ENCODE measurements at regions not wholly inside any gene's neighbourhood (a gene's known extent, or its start where the extent isn't known, plus 50 kb on each side); places are given as distances from the start of the nearest gene placed in this dataset.
"Not testable (repeated sequence)": the region's sequence is repeated elsewhere in the genome, so short reads cannot be mapped to it uniquely, and the experiment has no call there.

- no peak for TF ChIP-seq POLR2A (IDR thresholded peaks at IDR 0.05)
- TF ChIP-seq, protein P1, sequence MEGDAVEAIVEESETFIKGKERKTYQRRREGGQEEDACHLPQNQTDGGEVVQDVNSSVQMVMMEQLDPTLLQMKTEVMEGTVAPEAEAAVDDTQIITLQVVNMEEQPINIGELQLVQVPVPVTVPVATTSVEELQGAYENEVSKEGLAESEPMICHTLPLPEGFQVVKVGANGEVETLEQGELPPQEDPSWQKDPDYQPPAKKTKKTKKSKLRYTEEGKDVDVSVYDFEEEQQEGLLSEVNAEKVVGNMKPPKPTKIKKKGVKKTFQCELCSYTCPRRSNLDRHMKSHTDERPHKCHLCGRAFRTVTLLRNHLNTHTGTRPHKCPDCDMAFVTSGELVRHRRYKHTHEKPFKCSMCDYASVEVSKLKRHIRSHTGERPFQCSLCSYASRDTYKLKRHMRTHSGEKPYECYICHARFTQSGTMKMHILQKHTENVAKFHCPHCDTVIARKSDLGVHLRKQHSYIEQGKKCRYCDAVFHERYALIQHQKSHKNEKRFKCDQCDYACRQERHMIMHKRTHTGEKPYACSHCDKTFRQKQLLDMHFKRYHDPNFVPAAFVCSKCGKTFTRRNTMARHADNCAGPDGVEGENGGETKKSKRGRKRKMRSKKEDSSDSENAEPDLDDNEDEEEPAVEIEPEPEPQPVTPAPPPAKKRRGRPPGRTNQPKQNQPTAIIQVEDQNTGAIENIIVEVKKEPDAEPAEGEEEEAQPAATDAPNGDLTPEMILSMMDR (IDR thresholded peaks at IDR 0.05), result no peak
- H3K4me1 ChIP-seq, result no peaks in the 10 kb centered on the region
- H3K27me3 ChIP-seq, result no peaks in the 10 kb centered on the region
- DNase-seq, result no peak
- H3K36me3 ChIP-seq (replicated peaks in 1 of 2; ENCODE audit: insufficient read depth in 1 of 2, low read depth in 2 of 2), result no peaks in the 10 kb centered on the region
- no peak overlapping the region for H3K4me3 ChIP-seq
- H3K9me3 ChIP-seq, result no peaks in the 10 kb centered on the region
- no peak overlapping the region for H3K27ac ChIP-seq
- no peak for ATAC-seq
- intact Hi-C loops (cut with DNase I), result no loop called here
- 86 to 87% methylated on average over 3 of the region's 3 CpGs for WGBS, 2 donors
Measured at GRCh38 chr4:106801386-106801785, 234.7 kb downstream of the DKK2 start.

DNA sequence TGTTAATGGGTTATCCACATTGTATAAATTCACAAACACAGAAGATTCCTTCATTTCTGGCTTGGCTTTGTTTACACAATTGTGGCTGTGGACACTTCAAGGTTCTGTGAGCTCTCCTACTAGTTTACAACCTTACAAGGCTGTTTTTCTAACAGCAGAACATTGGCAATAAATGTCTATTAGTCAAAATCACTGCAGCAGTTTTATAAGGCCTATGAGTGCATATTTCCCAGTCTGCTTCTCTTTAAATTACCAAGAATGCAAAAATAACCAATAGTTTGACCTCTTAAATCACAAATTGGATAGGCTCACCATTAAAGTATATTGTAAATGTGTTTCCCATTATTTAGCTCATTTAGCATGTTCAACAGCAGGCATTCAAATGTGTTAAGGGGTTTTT lies 239.2 kb downstream of the DKK2 start:
- ATAC-seq (no peak), DNase-seq (no peak)
- H3K4me1 ChIP-seq, result no peaks in the 10 kb centered on the region
- intact Hi-C loops (cut with DNase I), result no loop called here
- no peaks in the 10 kb centered on the region for H3K9me3 ChIP-seq
- no peaks in the 10 kb centered on the region for H3K27me3 ChIP-seq
- no peak overlapping the region for H3K27ac ChIP-seq
- H3K4me3 ChIP-seq, result no peak overlapping the region
- H3K36me3 ChIP-seq (replicated peaks in 1 of 2; ENCODE audit: insufficient read depth in 1 of 2, low read depth in 2 of 2), result no peaks in the 10 kb centered on the region
- TF ChIP-seq, protein P1 (IDR thresholded peaks at IDR 0.05), result no peak
- TF ChIP-seq POLR2A (IDR thresholded peaks at IDR 0.05), result no peak

DNA sequence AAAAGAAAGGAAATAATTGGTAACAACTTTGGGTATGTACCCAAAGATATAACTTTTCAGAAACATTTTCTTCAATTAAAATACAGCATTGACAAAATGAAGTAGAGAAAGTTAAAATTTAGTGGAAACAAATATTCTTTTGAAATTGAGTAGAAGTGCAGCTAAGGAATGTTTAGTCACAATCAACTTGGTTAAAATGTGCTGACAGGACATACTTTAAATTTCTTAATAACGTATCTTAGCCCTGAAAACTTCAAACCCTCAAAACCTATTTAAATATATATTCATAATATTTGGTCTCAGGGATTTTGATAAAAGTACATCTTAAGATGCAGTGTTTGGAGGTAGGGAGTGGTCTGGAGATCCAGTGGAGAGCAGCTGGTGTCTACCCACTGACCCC lies 240.8 kb downstream of the DKK2 start:
- Histone ChIP-seq H3K27me3 (no peaks in the 10 kb centered on the region), H3K36me3 (replicated peaks in 1 of 2; ENCODE audit: insufficient read depth in 1 of 2, low read depth in 2 of 2) (no peaks in the 10 kb centered on the region), H3K4me3 (no peak overlapping the region), H3K4me1 (no peaks in the 10 kb centered on the region), H3K9me3 (no peaks in the 10 kb centered on the region), H3K27ac (no peak overlapping the region)
- no peak for ATAC-seq
- DNase-seq, result no peak
- WGBS, 2 donors, result 34 to 46% methylated on average over 1 of the region's 1 CpG
- no peak for TF ChIP-seq POLR2A (IDR thresholded peaks at IDR 0.05)
- TF ChIP-seq, protein P1 (IDR thresholded peaks at IDR 0.05), result no peak
- intact Hi-C loops (cut with DNase I), result no loop called here

DNA sequence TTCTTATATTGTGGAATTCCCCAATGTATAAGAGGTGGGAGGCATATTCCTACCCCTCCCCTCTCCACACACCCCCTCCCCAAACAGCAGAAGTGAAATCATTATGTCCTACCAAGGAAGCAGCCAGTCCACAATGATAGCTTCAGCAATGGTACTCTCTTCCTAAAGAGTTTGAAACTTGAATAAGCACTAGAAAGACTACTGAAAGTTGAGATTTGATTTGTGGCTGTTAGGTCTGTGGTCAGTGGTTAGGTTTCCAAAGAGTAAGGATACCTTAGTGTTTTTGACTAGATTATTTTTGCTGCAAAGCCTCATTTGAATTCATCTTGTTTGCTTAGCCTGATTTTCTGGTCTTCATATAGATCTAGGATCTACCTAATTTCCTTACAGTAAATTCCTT lies 242.2 kb downstream of the DKK2 start:
- Histone ChIP-seq H3K36me3 (replicated peaks in 1 of 2; ENCODE audit: insufficient read depth in 1 of 2, low read depth in 2 of 2) (no peaks in the 10 kb centered on the region), H3K9me3 (no peaks in the 10 kb centered on the region), H3K4me1 (no peaks in the 10 kb centered on the region), H3K27ac (no peak overlapping the region), H3K27me3 (no peaks in the 10 kb centered on the region), H3K4me3 (no peak overlapping the region)
- ATAC-seq (no peak), DNase-seq (no peak)
- intact Hi-C loops (cut with DNase I), result no loop called here
- TF ChIP-seq, protein P1 (IDR thresholded peaks at IDR 0.05), result no peak
- no peak for TF ChIP-seq POLR2A (IDR thresholded peaks at IDR 0.05)

- no peak overlapping the region for H3K4me3 ChIP-seq
Measured at GRCh38 chr4:106775636-106776035, 260.5 kb downstream of the DKK2 start.

GRCh38 chr4:106774055-106774454 lies 262.1 kb downstream of the DKK2 start:
- H3K4me1 ChIP-seq; ATAC-seq; H3K4me3 ChIP-seq; intact Hi-C loops (cut with DNase I); H3K36me3 ChIP-seq (replicated peaks in 1 of 2; ENCODE audit: insufficient read depth in 1 of 2, low read depth in 2 of 2); H3K27ac ChIP-seq; DNase-seq; H3K27me3 ChIP-seq; H3K9me3 ChIP-seq: not testable (repeated sequence)
- WGBS, 2 donors, result 58 to 77% methylated on average over 1 of the region's 1 CpG

More at GRCh38 chr4:106775636-106776035, 260.5 kb downstream of the DKK2 start:
- no peak for ATAC-seq
- Histone ChIP-seq H3K4me1 (no peaks in the 10 kb centered on the region), H3K9me3 (no peaks in the 10 kb centered on the region), H3K27ac (no peak overlapping the region), H3K27me3 (no peaks in the 10 kb centered on the region), H3K36me3 (replicated peaks in 1 of 2; ENCODE audit: insufficient read depth in 1 of 2, low read depth in 2 of 2) (no peaks in the 10 kb centered on the region)
- 3 to 10% methylated on average over 1 of the region's 1 CpG for WGBS, 2 donors
- intact Hi-C loops (cut with DNase I), result no loop called here
- DNase-seq, result no peak
- TF ChIP-seq, protein P1 (IDR thresholded peaks at IDR 0.05), result no peak
- no peak for TF ChIP-seq POLR2A (IDR thresholded peaks at IDR 0.05)
